Muscle layer of duodenum (tissue), 2 donors: ENCODE measurements at regions not wholly inside any gene's neighbourhood (a gene's known extent, or its start where the extent isn't known, plus 50 kb on each side); places are given as distances from the start of the nearest gene placed in this dataset.

Experiments
- H3K27ac ChIP-seq: one replicate; pipeline ENCODE4 v1.7.0; 2013; ENCODE audit warnings: mild to moderate bottlenecking, low read length
- H3K27me3 ChIP-seq: one replicate; pipeline ENCODE4 v1.7.0; 2013; ENCODE audit warnings: low read depth, mild to moderate bottlenecking, control low read depth, low read length
- H3K36me3 ChIP-seq, 2 donors: one replicate each; pipeline ENCODE4 v1.7.0; 2013; ENCODE audit warnings: low read length in 2 of 2, control low read depth in 1 of 2, mild to moderate bottlenecking in 1 of 2; ENCODE audit not compliant: insufficient read depth in 2 of 2, control insufficient read depth in 1 of 2
- H3K4me1 ChIP-seq, 2 donors: one replicate each; pipeline ENCODE4 v1.7.0; 2013; ENCODE audit warnings: low read length in 2 of 2, mild to moderate bottlenecking in 2 of 2, control low read depth in 1 of 2, moderate library complexity in 1 of 2; ENCODE audit not compliant: insufficient read depth in 2 of 2, control insufficient read depth in 1 of 2
- H3K4me3 ChIP-seq, 2 donors: one replicate each; pipeline ENCODE4 v1.7.0; 2013; ENCODE audit warnings: low read length in 2 of 2, low read depth in 1 of 2, mild to moderate bottlenecking in 1 of 2
- H3K9me3 ChIP-seq, 2 donors: one replicate each; pipeline ENCODE4 v1.7.0; 2013; ENCODE audit warnings: low read length in 2 of 2, control low read depth in 1 of 2, mild to moderate bottlenecking in 1 of 2; ENCODE audit not compliant: control insufficient read depth in 1 of 2
- donor health status: healthy.

DNA sequence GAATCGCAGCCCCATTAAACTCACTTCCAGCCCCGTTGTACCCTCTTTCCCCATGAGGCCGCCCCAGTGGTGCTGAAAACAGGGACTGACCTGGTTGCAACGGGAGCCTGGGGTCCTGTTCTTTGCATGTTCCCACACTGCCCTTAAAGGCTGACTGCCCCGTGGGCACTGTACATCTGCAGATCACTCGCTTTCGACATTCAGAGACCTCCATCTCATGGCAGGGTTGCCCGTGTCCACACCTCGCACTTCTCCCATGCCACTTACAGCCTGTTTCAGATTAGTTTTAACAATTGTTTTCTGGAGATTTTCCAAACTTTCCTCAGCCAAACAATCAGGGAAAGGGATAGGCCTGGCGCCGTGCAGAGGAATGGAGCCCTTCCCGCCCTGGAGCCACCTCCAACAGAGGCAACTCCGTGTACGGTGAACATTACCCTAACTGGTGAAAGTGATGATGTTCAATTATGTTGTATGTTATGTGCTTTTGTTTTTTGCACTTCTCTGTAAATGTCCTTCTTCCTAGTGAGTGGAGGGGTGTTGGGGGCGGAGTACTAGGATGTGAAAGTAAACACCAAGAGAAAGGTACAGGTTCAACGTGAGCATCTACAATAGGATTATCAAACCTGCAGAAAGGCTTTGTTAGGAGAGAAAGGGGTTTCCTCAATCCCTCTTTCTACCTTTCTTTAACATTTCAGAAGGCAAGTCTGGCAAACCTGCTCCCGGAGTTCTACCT lies 262.8 kb downstream of the FOXO1 start:
- Histone ChIP-seq H3K36me3 (no peaks in the 10 kb centered on the region), H3K27me3 (no peaks in the 10 kb centered on the region), H3K4me3 (no peak overlapping the region), H3K4me1 (peaks cover 19 to 20% of the 10 kb centered on the region in 2 donors), H3K9me3 (no peaks in the 10 kb centered on the region), H3K27ac (peak overlapping the region; percentile 78)

GRCh38 chr13:40404407-40404806 lies 262.0 kb downstream of the FOXO1 start:
- Histone ChIP-seq H3K36me3 (no peaks in the 10 kb centered on the region), H3K27me3 (no peaks in the 10 kb centered on the region), H3K27ac (no peak overlapping the region), H3K4me1 (peaks cover 19 to 20% of the 10 kb centered on the region in 2 donors), H3K9me3 (no peaks in the 10 kb centered on the region), H3K4me3 (no peak overlapping the region)

- Histone ChIP-seq H3K27ac (no peak overlapping the region), H3K4me3 (no peak overlapping the region), H3K27me3 (no peaks in the 10 kb centered on the region), H3K4me1 (peaks cover 19 to 20% of the 10 kb centered on the region in 2 donors), H3K9me3 (no peaks in the 10 kb centered on the region), H3K36me3 (no peaks in the 10 kb centered on the region)
Measured at GRCh38 chr13:40404967-40405716, 261.3 kb downstream of the FOXO1 start.

GRCh38 chr13:40406405-40407120 lies 259.9 kb downstream of the FOXO1 start:
- Histone ChIP-seq H3K9me3 (no peaks in the 10 kb centered on the region), H3K36me3 (no peaks in the 10 kb centered on the region), H3K27me3 (no peaks in the 10 kb centered on the region), H3K4me3 (no peak overlapping the region), H3K4me1 (peaks cover 16% of the 10 kb centered on the region in 2 donors), H3K27ac (peak overlapping the region; percentile 58)

DNA sequence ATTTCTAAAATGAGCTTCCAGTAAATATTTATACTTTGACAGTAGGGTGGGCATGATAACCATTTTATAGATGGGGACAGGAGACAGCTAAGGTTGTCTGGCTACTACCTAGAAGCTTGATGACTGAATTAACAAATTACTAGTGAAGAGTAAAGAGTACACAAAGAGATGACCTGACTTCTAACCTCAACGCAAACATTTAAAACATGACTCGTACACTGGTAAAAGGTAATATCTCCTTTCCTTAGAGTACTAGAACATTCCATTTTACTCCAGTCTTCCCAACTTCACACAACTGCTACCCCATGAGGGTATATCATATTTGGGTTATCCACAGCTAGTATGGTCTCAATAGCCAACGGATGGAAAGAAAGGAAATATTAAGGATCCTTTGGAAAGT lies 258.9 kb downstream of the FOXO1 start:
- Histone ChIP-seq H3K9me3 (no peaks in the 10 kb centered on the region), H3K4me3 (no peak overlapping the region), H3K4me1 (peaks cover 6 to 10% of the 10 kb centered on the region in 2 donors), H3K36me3 (no peaks in the 10 kb centered on the region), H3K27ac (no peak overlapping the region), H3K27me3 (no peaks in the 10 kb centered on the region)

DNA sequence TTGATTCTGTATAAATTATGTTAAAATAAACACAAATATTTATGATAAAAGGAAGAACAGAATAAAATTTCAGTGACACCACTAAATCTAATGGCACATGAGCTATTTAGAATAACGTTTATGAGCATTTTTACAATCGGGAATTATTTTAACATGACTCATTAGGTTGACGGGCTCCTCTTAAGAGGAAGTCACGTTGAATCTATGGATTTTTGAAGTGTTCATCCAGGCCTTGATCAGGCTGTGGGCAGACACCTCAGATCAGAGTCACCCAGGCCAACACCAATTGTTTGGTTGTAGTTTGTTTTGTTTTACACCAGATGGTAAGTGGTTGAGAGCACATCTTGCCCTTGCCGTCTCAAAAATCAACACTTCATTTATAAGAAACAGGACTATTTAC lies 257.8 kb downstream of the FOXO1 start:
- Histone ChIP-seq H3K9me3 (no peaks in the 10 kb centered on the region), H3K27me3 (no peaks in the 10 kb centered on the region), H3K4me1 (no peaks in the 10 kb centered on the region), H3K27ac (no peak overlapping the region), H3K4me3 (no peak overlapping the region), H3K36me3 (no peaks in the 10 kb centered on the region)

- Histone ChIP-seq H3K9me3 (no peaks in the 10 kb centered on the region), H3K27me3 (no peaks in the 10 kb centered on the region), H3K36me3 (no peaks in the 10 kb centered on the region), H3K4me1 (no peaks in the 10 kb centered on the region), H3K4me3 (no peak overlapping the region), H3K27ac (no peak overlapping the region)
Measured at GRCh38 chr13:40409278-40409677, 257.2 kb downstream of the FOXO1 start.

DNA sequence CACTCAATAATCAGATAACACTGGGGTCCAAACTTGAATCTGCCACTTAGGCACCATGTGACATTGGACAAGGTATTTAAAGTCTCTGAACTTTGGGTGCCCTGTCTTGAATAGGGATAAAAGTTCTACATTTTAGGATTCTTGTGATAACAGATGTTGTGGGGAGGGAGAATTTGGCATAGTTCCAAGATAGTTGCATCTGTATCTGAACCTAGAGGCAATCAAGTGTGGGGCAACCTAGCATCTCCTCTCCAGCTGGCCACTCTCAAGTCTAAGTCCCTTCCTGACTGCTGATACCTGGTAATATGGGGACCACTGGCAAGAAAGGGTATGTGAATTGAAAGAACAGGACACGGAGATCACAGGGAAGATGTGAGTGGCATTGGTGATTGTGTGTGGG lies 256.1 kb downstream of the FOXO1 start:
- Histone ChIP-seq H3K4me3 (no peak overlapping the region), H3K27ac (no peak overlapping the region), H3K27me3 (no peaks in the 10 kb centered on the region), H3K36me3 (no peaks in the 10 kb centered on the region), H3K9me3 (no peaks in the 10 kb centered on the region), H3K4me1 (no peaks in the 10 kb centered on the region)

GRCh38 chr13:40420160-40420740 lies 246.2 kb downstream of the FOXO1 start:
- no peak overlapping the region for H3K4me3 ChIP-seq
- H3K4me1 ChIP-seq, result no peaks in the 10 kb centered on the region
- no peak overlapping the region for H3K27ac ChIP-seq
- H3K27me3 ChIP-seq, result no peaks in the 10 kb centered on the region
- no peaks in the 10 kb centered on the region for H3K9me3 ChIP-seq
- no peaks in the 10 kb centered on the region for H3K36me3 ChIP-seq

DNA sequence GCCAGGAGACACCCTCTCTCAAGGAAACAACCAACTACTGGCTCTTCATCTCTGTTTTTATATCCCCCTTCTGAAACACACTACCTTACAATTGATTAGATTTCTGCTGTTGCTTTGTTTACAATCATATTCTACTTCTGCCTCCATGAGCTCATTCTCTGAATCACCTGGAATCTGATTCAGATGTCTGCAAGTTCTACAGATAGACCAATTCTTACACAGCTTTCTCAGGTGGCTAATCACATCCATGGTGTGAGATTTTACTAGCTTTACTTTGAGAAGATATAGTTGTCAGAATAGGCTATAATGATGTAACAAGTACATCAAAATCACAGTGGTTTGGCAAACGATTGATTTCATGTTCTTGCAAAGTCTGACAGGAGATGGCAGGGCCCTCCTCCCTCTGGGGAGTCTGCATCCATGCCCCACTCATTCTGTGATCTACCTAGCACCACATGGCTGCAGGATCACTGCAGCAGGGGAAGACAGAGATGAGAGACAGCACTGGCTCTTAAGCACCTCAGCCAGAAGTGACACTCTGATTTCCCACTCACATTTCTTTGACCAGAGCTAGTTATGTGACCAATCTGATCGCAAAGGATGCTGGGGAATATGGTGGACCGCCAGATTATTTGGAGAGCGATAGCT lies 243.7 kb downstream of the FOXO1 start:
- Histone ChIP-seq H3K27ac (no peak overlapping the region), H3K36me3 (no peaks in the 10 kb centered on the region), H3K27me3 (no peaks in the 10 kb centered on the region), H3K9me3 (no peaks in the 10 kb centered on the region), H3K4me1 (no peaks in the 10 kb centered on the region), H3K4me3 (no peak overlapping the region)

GRCh38 chr13:40428354-40428753 lies 238.1 kb downstream of the FOXO1 start:
- Histone ChIP-seq H3K9me3 (no peaks in the 10 kb centered on the region), H3K4me3 (no peak overlapping the region), H3K27ac (no peak overlapping the region), H3K36me3 (no peaks in the 10 kb centered on the region), H3K27me3 (no peaks in the 10 kb centered on the region), H3K4me1 (peaks cover 0 to 3% of the 10 kb centered on the region in 2 donors)
